Gastroesophageal sphincter (tissue), 3 donors: ENCODE measurements at regions not wholly inside any gene's neighbourhood (a gene's known extent, or its start where the extent isn't known, plus 50 kb on each side); places are given as distances from the start of the nearest gene placed in this dataset.

Experiments used
- CTCF ChIP-seq, 4 experiments: fragments of 200-600 bp in 2 of 4; fragments of 450-650 bp in 2 of 4; sonication (generic) in 1 of 4; IDR thresholded peaks; one replicate each; pipeline ENCODE4 v1.5.1; 2017 to 2019; ENCODE audit warnings: antibody characterized with exemption in 4 of 4, mild to moderate bottlenecking in 2 of 4, moderate library complexity in 2 of 4
- EP300 ChIP-seq: sonication (generic); formaldehyde crosslinking; IDR thresholded peaks from one replicate; pipeline ENCODE4 v1.6.1; 2017; ENCODE audit warnings: antibody characterized with exemption, mild to moderate bottlenecking
- POLR2A ChIP-seq, 2 donors: fragments of 450-650 bp; IDR thresholded peaks; one replicate each; pipeline ENCODE4 v1.6.1; 2017; ENCODE audit warnings: antibody characterized with exemption in 2 of 2, mild to moderate bottlenecking in 2 of 2, moderate library complexity in 1 of 2

- TF ChIP-seq CTCF (IDR thresholded peaks at IDR 0.05) (no peak), POLR2A (IDR thresholded peaks at IDR 0.05) (no peak), EP300 (no peak)
These were observed 50.2 kb upstream of the DAB2IP start for GRCh38 chr9:121601194-121601593.
